Caco-2 (cell line): ENCODE measurements at regions not wholly inside any gene's neighbourhood (a gene's known extent, or its start where the extent isn't known, plus 50 kb on each side); places are given as distances from the start of the nearest gene placed in this dataset.

Experiments used
- BruUV-seq: library from RNA; stranded (reverse); fragments of 400-500 nt; replicated peaks from 2 replicates; lab custom pipeline; 2021; lab: Mats Ljungman, UMichigan
- CTCF ChIA-PET: fragments of 300-600 bp; sonication (Branson Sonifier 250); formaldehyde crosslinking; loops from one replicate; lab custom pipeline; 2022; ENCODE audit warnings: antibody characterized with exemption; lab: Charles Lee
- POLR2A ChIA-PET: fragments of 300-600 bp; sonication (Branson Sonifier 250); formaldehyde crosslinking; loops from one replicate; lab custom pipeline; 2022; ENCODE audit warnings: antibody characterized with exemption; lab: Charles Lee
- DNase-seq, 2 experiments: peaks; one replicate each; pipeline versions ENCODE4 v3.0.0 to v3.0.0-alpha.2; 2020 to 2022
- H3K27me3 ChIP-seq: replicated peaks from 2 replicates; pipeline ENCODE4 v1.6.0; 2011; ENCODE audit warnings: low read length; ENCODE audit not compliant: control insufficient read depth, insufficient read depth
- H3K36me3 ChIP-seq: 2 replicates; pipeline ENCODE4 v1.5.1; 2011; ENCODE audit warnings: low read length; ENCODE audit not compliant: control insufficient read depth, insufficient read depth
- H3K4me1 ChIP-seq: fragments of 250-450 bp; sonication (Bioruptor Pico); 2 replicates; pipeline ENCODE4 v1.5.1; 2020; ENCODE audit warnings: mild to moderate bottlenecking
- H3K4me3 ChIP-seq: 2 replicates; pipeline ENCODE4 v1.5.1; 2011; ENCODE audit warnings: low read depth, mild to moderate bottlenecking, control low read depth, low read length
- H3K9me3 ChIP-seq: fragments of 250-450 bp; sonication (Bioruptor Pico); 2 replicates; pipeline ENCODE4 v1.5.1; 2020; ENCODE audit warnings: mild to moderate bottlenecking, moderate library complexity
- H3K27ac Mint-ChIP-seq: one replicate; pipeline ENCODE4 v1.8.0; 2022; ENCODE audit warnings: mixed read lengths; ENCODE audit not compliant: unreplicated experiment
- H3K27me3 Mint-ChIP-seq: one replicate; pipeline ENCODE4 v1.8.0; 2022; ENCODE audit warnings: mixed read lengths; ENCODE audit not compliant: insufficient read depth, unreplicated experiment
- H3K36me3 Mint-ChIP-seq: one replicate; pipeline ENCODE4 v1.8.0; 2022; ENCODE audit warnings: mild to moderate bottlenecking, mixed read lengths; ENCODE audit not compliant: insufficient read depth, unreplicated experiment
- H3K4me1 Mint-ChIP-seq: one replicate; pipeline ENCODE4 v1.8.0; 2022; ENCODE audit warnings: low read depth, mixed read lengths; ENCODE audit not compliant: unreplicated experiment
- H3K4me3 Mint-ChIP-seq: one replicate; pipeline ENCODE4 v1.8.0; 2022; ENCODE audit warnings: mild to moderate bottlenecking, moderate library complexity, mixed read lengths; ENCODE audit not compliant: unreplicated experiment
- H3K9me3 Mint-ChIP-seq: one replicate; pipeline ENCODE4 v1.8.0; 2022; ENCODE audit warnings: mixed read lengths; ENCODE audit not compliant: unreplicated experiment
- CTCF ChIP-seq, 2 experiments: fragments of 200-600 bp in 1 of 2; IDR thresholded peaks; 1 replicate in 1 of 2; 2 replicates in 1 of 2; pipeline versions ENCODE4 v1.5.1 to v1.8.0; 2011 to 2022; ENCODE audit warnings: antibody characterized with exemption in 1 of 2, control low read depth in 1 of 2, inconsistent platforms in 1 of 2, low read depth in 1 of 2, low read length in 1 of 2, mild to moderate bottlenecking in 1 of 2, moderate library complexity in 1 of 2; ENCODE audit not compliant: insufficient read depth in 1 of 2, severe bottlenecking in 1 of 2, unreplicated experiment in 1 of 2
- intact Hi-C: fragments of 100-400 bp; cut with micrococcal nuclease; formaldehyde crosslinking; loops from one replicate; pipeline ENCODE4 v1.10.0; 2022; ENCODE audit not compliant: unreplicated experiment

GRCh38 chr2:14716319-14716718 lies 83.8 kb downstream of the LRATD1 start:
- CTCF ChIA-PET: no interaction called here

GRCh38 chr2:14717131-14717530 lies 84.6 kb downstream of the LRATD1 start:
- Mint-ChIP-seq H3K27me3 (no peaks in the 10 kb centered on the region), H3K27ac (no peak overlapping the region), H3K4me1 (no peaks in the 10 kb centered on the region), H3K9me3 (no peaks in the 10 kb centered on the region), H3K36me3 (no peaks in the 10 kb centered on the region), H3K4me3 (no peak overlapping the region)
- H3K36me3 ChIP-seq: no peaks in the 10 kb centered on the region
- ChIA-PET CTCF (no interaction called here), POLR2A (no interaction called here)
- no peak overlapping the region for H3K4me3 ChIP-seq
- DNase-seq: no peak
- H3K4me1 ChIP-seq: no peaks in the 10 kb centered on the region
- no peaks in the 10 kb centered on the region for H3K9me3 ChIP-seq
- intact Hi-C loops: no loop called here
- no TSS peak for BruUV-seq
- TF ChIP-seq CTCF (IDR thresholded peaks at IDR 0.05; ENCODE audit: insufficient read depth in 1 of 2, low read depth in 1 of 2, low read length in 1 of 2, severe bottlenecking in 1 of 2, unreplicated experiment in 1 of 2): no peak
- H3K27me3 ChIP-seq: no peaks in the 10 kb centered on the region

More at GRCh38 chr2:14716319-14716718, 83.8 kb downstream of the LRATD1 start:
- Mint-ChIP-seq H3K36me3 (no peaks in the 10 kb centered on the region), H3K27me3 (no peaks in the 10 kb centered on the region), H3K9me3 (no peaks in the 10 kb centered on the region), H3K4me1 (no peaks in the 10 kb centered on the region), H3K27ac (no peak overlapping the region), H3K4me3 (no peak overlapping the region)
- no peaks in the 10 kb centered on the region for H3K27me3 ChIP-seq
- no peak for DNase-seq
- H3K4me3 ChIP-seq: no peak overlapping the region
- intact Hi-C loops: no loop called here
- H3K9me3 ChIP-seq: no peaks in the 10 kb centered on the region
- no peak for TF ChIP-seq CTCF (IDR thresholded peaks at IDR 0.05; ENCODE audit: insufficient read depth in 1 of 2, low read depth in 1 of 2, low read length in 1 of 2, severe bottlenecking in 1 of 2, unreplicated experiment in 1 of 2)
- no peaks in the 10 kb centered on the region for H3K4me1 ChIP-seq
- POLR2A ChIA-PET: no interaction called here
- no TSS peak for BruUV-seq
- no peaks in the 10 kb centered on the region for H3K36me3 ChIP-seq

- no peak for DNase-seq
- no peak for TF ChIP-seq CTCF (IDR thresholded peaks at IDR 0.05; ENCODE audit: insufficient read depth in 1 of 2, low read depth in 1 of 2, low read length in 1 of 2, severe bottlenecking in 1 of 2, unreplicated experiment in 1 of 2)
- Mint-ChIP-seq H3K27me3 (no peaks in the 10 kb centered on the region), H3K4me3 (no peak overlapping the region), H3K36me3 (no peaks in the 10 kb centered on the region), H3K4me1 (no peaks in the 10 kb centered on the region), H3K27ac (no peak overlapping the region), H3K9me3 (no peaks in the 10 kb centered on the region)
- Histone ChIP-seq H3K36me3 (no peaks in the 10 kb centered on the region), H3K4me1 (no peaks in the 10 kb centered on the region), H3K27me3 (no peaks in the 10 kb centered on the region), H3K4me3 (no peak overlapping the region), H3K9me3 (no peaks in the 10 kb centered on the region)
- ChIA-PET CTCF (no interaction called here), POLR2A (no interaction called here)
- BruUV-seq: no TSS peak
- intact Hi-C loops: no loop called here
Observed at GRCh38 chr2:14720319-14720718, 87.8 kb downstream of the LRATD1 start.
